OCI-M2 (cell line): ENCODE measurements at regions not wholly inside any gene's neighbourhood (a gene's known extent, or its start where the extent isn't known, plus 50 kb on each side); places are given as distances from the start of the nearest gene placed in this dataset.
"Not testable (repeated sequence)": the region's sequence is repeated elsewhere in the genome, so short reads cannot be mapped to it uniquely, and the experiment has no call there.

Source experiments
- DNase-seq: peaks from one replicate; lab custom pipeline; 2025; ENCODE audit not compliant: unreplicated experiment; lab: John Stamatoyannopoulos, UW

DNA sequence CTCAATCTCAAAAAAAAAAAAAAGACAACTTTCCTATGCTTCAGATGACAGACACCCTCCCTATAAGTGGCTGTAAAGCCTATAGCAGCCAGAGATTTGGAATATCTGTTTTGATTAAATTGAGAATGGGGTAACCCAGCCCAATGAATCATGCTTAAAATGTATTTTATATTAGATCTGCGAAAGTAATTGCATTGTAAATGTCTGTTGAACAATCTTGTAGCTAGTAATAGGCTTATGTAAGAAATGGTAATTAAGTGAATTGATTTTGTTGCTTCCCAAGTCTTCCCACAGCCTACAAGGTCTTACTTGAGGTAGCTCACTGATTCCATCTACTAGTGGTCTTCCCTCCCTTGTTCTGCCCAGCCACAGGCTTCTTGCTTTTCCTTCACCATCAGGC lies 590.7 kb downstream of the ACTL7B start:
- no peak for DNase-seq

DNA sequence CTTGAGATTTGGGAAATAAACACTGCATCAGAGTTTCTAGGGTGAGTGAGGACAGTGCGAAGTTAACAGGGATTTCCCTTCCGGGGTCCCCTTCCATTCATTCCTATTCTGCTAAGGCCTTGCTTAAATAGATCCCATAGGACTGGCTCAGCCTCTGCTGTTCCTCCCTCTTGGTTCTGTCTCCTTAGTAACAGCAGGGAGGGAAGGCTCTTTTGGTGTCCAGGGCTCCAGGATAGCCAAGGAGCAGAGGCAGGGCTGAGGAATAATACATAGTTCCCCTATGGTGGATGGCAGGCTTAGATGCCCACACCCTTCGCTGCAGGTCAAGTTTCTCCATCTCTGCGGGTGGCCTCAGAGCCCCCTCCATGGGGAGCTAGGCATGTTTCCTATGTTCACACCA lies 591.7 kb downstream of the ACTL7B start:
- no peak for DNase-seq

DNA sequence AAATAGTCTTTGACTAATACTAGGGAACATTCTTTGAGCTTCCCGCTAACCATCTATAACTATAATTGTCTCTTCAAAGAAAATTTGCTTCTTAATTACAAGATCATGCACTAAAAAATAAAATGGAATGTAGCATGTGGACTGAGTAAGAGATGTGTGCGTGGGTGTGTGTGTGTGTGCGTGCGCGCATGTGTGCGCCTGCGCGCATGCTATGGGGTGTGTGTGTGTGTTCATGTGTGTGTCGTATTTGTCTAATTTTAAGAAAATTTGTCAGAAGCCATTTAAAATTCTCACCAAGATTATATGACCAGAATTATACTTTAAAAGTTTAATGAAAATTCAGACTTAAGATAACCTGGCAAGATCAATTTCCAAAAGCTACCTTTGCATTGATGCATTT lies 593.0 kb downstream of the ACTL7B start:
- DNase-seq, result no peak

DNA sequence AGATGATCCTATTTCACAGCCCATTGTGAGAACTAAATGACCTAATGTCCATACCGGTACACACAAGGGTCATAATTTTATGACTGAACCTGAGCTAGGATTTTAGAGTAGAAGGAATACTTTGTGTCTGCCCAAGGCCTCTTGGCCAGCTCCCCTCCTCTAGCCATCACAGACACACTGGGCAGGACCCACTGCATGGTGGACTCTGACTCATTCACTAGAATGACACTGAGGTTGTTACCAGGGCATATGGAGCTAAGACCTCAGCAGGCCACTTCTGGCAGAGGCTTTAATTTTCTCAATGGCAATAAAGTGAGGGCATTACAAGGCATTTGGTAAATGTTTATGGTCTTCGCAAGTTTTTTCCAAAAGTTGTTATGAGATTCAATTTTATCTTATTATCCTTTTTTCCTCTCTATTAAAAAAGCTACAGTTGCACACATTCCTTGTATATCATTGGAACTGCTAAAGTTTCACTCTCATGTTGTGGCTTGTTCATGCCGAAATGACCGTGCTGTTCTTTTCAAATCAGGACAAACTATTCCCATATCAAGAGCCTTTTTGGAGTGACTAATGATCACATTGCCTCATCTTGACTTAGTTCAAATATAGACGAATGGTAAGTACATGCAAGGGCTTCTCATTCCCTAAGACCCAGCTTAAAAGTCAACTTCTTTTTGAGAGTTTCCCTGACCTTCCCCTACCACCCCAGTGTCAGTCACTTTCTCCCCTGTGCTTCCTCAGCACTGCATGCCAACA lies 595.7 kb downstream of the ACTL7B start:
- no peak for DNase-seq

DNA sequence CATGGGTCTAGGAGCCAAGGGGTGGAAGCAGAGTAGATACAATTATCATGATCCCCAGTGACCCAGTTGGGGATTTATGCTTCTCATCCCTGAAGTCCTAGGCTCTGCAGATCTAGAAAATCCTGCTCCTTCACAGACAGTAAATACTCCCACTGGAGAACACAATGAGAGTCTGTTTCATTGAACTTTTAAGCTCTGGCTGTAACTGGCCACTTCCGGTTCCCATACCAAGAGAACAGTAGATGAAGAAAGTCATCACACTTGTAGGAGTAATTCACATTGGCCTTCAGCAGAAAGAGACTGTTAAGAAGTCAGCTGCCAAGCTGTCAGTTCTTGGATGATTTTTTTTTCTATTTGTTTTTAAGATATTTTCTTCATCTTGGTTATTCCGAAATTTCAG lies 597.1 kb downstream of the ACTL7B start:
- no peak for DNase-seq

DNA sequence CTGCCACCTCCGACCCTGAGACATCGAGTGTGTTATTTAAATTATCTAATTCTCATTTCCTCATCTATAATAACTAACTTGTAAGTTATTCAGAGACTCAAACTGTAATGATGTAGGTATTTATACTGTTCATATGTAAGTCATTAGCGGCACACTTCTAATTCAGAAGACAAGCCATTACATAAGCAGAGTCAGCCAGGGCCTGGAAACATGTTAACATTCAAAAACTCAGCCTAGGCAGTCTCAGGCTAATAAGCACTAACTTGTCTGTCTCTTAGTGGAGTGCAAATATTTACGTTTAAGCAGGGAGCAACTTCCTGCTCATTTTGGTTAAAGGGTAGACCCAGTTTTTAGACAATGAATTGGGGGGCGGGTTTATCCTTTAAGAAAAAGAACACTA lies 598.4 kb downstream of the ACTL7B start:
- no peak for DNase-seq

DNA sequence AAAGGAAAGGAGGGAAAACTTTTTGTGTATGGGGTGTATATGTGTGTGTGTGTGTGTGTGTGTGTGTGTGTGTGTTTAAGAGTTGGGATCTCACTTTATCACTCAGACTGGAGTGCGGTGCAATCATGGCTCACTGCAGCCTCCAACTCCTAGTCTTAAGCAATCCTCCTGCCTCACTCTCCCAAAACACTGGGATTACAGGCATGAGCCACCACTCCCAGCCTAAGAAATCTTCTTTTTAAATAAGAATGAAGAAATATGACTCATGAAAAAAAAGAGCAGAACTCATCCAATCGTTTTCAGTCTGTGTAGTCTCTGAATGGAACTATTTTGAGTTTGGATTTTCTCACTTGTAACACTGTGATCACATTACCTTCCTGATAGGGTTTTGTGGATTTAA lies 601.5 kb downstream of the ACTL7B start:
- no peak for DNase-seq

DNA sequence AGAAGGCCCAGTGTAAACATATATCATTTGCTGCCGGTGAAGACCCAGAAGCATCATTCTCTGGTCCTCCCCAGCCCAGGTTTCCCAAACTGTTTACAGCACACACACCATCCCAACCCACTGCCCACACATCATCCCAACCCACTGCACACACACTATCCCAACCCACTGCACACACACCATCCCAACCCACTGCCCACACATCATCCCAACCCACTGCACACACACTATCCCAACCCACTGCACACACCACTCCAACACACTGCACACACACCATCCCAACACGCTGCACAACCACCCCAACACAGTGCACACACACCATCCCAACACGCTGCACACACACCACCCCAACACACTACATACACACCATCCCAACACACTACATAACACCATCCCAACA lies 608.4 kb downstream of the ACTL7B start:
- not testable (repeated sequence) for DNase-seq

DNA sequence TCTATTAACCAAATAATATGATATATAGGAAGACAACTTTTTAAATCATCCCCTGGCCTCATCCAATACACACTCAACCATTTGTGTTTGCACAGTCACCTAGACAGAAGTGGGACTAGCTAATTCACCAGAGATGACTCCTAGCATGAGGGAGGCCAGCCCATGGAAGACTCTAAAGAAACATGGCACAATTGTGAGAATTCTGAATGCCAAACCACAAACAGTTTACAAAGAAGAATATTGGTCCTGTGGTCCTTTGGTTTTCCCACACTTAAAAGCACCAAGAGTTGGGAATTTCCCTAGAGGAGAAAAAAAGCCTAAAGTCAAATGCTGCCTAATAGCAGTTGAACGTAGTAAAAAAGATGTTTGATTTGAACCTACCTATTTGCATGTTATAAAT lies 609.9 kb downstream of the ACTL7B start:
- no peak for DNase-seq

DNA sequence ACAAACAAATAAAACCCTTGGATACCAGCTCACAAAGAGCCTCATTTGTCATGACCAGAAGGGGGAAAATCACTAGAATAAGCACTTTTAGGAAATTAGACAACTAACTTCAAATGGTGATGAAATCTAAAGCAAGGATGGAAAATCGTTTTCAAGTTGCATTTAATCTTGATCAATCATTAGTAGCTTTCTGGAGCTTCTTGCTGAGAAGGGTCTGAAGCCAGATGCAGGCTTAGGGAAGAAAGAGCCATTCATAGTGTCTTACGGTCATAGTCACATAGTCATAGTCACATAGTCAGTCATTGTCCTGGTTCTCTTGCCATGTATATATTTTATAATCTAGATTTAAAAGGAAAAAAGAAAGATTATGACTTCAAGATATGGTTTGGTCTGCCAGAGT lies 610.5 kb downstream of the ACTL7B start:
- no peak for DNase-seq

DNA sequence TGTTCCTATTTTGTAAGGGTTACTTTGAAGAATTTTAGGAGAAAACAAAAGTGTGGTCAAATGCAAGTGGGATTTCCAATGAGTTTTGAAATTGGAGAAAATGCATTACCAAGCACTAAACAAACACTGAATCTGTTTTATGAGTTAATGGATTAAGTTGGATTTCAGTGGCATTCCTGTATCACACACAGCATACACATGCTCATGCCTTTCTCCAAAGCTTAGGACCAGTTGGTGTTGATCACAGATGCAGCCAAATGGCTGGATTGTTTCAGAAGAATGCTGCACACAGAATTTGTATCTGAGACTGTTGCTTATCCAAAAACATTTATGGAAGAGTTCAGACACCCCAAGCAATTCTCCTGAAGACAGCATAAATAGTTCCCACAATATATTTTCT lies 611.1 kb downstream of the ACTL7B start:
- no peak for DNase-seq

DNA sequence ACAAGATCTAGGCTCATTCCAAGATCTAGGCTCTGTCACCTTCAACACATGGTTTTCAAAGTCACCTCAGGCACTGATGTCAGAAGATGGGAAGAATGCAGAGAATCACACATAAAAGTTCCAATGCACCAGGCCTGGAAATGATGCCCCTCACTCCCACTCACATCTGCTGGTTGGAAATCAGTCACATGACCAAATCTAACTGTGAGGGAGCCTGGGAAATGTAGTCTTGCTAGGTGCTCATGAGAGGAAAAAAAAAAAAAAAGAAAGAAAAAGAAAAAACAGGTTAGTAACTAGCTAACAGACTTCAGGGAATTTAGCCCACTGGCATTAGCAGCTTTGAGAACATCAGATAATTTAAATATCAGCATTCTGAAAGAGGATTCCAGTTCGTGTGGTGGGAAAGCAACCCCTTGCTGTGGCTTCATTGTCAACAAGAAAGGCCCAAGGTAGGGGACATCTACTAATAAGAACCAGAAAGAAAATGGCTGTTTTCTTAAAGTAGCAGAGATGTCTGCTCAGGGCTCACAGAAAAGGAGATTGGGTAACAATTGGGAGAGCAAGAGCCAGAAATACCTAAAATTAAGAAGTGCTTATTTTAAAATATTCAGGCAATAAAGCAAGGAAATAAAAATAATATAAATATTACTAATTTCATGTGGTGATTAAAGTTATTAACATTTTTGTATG lies 614.3 kb downstream of the ACTL7B start:
- DNase-seq, result no peak

DNA sequence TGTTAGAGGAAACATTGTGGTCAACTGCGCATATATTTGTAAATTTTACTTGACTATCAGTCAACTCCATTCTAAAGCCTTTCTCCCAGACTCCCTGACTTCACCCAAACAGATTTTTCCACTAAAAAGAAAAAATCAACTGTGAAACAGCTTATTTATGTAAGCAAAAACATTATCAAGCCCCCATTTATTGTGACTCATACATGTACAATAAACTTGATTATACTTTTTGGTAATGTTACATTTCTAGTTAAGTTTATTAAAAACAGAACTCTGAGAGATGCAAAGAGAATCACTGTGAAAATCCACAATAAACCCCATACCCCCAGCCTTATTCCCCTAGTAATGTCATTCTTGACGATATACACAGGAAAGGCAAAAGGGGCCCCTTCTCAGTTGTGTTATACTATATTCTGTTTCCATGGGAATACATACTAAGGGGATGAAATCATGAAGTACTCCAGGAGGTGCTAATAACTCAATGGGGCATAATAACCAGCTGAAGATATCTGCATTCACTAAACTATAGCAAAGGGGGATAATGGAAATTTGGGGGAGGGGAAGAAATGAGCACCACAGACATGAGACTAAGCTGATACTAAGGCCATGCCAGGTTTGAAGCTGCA lies 616.0 kb downstream of the ACTL7B start:
- no peak for DNase-seq

DNA sequence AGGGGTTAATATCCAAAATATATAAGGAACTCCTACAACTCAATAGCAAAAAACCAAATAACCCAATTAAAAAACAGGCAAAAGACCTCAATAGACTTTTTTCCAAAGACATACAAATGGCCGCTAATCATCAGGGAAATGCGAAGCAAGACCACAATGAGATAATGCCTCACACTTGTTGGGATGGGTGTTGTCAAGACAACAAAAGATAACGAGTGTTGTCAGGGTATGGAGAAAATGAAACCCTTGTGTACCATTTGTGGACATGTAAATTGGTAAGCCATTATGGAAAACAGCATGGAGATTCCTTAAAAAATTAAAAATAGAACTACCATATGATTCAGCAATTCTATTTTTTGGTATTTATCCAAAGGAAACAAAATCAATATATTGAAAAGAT lies 620.2 kb downstream of the ACTL7B start:
- no peak for DNase-seq

DNA sequence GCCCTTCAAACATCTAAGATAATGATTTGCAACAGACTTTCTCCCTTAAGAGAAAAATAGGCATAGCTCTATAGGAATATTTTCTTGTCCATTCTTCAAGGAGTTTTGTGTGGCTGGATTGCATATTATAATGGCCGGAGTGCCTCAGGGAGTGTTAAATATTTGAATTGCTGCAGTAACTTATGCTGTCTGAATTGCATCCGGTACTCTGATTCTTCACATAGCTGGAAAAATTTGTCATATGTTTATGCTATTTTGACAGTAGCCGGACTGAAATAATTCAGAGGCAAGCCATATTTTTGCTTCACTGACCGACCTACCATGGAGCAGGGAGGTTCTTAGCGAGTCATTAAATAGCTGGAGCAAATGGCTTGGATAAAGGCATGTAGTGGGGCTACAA lies 621.0 kb downstream of the ACTL7B start:
- no peak for DNase-seq

DNA sequence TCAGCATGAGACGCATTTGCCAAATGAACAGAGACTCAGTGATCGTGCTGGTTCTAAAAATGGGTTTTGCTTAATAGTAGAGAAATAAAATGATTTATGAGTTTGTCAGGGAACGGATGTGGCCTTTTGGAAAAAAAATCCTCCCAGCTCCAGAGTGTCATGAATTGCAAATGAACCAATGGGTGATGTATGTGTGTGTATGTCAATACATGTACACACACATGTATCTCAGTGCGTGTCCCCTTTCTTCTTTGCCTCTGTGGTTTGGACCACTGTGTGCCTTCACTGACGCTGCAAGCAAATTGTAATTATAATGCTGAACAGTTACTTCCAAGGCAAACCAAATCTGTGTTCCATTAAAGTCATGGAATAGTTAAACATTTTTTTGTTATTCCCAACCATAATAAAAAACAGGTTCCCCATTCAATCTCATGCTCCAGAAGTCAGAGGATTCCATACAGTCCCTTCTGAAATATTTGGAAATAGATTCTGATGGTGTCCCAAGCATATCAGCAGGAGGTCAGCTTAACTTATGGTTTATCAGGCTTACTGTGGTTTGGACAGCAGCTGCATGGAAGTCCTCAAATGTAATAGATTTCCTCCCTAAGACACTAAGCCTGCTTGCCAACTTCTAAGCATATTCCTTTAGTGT lies 630.5 kb downstream of the ACTL7B start:
- DNase-seq, result no peak

DNA sequence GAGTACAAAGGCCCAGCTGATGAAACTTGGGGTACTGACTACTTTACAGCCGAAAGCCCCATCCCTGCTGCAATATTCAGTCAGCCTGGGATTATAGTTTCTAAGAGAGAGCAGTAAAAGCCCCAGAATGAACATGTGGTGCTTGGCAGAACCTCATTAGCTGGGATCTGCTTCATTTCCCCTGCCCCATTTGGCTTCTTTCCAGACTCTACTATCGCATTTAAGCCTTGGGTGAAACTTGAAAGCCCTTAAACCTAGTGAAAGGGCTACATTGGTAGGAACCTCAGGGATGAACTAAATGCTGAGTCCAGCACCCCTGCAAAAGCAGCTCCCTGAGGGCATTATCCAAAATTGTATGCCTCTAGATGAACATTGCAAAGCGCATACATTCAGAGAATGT lies 631.1 kb downstream of the ACTL7B start:
- no peak for DNase-seq

DNA sequence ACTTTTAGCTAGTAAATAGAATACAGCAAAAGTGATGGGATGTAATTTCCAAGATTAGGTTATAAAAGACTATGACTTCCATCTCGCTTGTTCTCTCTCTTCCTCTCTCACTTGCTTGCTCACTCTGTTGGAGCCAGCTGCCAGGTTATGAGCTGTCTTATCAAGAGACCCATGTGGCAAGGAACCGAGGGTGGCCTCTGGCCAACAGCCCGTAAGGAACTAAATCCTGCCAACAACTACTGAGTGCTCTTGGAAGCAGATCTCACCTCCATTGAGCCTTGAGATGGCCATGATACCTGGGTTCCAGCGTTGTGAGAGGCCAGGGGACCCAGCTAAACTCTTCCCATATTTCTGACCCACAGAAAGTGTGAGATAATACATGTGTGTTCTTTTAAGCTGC lies 636.1 kb downstream of the ACTL7B start:
- DNase-seq, result no peak

DNA sequence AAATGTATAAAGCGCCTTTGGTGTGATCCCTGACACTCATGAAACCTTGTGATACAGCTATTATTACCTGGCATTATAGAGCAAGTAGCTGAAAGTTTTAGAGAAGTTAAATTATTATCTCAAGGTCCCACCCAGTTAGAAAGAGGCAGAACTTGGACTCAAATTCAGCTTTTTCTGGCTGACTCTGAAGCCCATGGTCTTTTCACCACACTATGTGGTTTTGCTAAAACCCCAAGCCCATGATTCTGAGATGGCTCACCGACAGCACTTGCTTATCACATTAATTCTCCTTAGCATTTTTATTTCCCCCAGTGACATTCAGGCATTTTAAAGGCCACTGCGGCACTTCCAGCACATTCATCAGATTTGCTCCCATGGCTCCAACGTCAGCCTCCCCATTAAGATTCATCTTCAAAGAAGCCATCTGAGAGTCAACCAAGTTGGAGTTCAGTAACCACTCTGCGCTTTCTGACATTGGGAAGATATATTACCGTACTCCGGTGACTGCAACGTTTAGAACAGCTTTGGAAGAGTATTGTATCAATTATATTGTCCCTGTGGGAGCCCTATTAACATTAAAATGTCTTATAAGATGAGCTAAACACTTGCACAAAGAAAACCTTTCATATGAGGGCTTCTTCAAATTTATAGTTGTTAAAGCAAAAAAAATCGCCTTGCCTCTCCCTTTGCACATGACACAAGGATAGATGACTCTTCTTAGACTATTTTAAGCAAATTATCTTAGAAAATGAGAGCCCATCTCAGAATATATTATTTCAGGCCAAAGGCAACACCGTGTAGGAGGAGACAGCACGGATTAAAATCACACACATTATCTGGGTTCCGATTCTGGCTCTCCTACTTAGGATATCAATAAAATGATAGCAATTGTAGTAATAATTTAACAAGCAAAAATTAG lies 638.1 kb downstream of the ACTL7B start:
- no peak for DNase-seq

DNA sequence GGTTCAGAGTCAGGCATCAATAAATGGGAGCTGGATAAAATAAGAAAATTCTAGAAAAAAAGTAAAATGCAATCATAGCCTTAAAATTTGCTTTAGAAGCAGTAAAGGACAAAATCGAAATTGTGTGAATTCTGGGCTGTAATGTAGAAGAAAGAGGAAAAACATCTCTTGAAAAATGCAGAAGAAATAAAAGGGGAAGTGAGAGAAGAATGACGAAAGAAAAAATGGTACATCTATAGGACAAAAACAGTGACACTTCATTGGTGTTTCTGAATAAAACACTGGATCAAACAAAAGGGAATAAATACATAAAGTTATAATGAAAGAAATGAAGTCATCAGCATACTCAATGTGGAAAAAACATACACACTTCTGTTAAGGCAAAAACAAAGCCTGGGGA lies 642.3 kb downstream of the ACTL7B start:
- no peak for DNase-seq

DNA sequence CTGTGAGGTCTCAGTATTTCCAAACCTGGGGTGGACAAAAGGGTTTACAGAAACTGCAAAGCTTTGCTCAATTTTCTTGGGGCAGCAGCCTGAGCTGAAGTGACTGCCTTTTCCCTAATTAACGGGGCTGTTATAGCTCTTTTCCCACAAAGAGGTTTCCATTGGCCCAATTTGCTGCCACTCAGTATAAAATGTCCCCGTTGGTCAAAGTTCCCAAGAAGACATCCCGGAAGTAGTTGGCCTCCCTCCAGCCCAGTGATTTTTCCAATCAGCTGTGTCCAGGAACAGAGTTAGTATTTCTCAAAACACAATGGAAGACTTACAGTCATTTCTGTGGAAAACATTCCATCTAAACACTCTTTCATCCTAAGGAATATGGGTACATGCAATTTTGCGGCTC lies 643.6 kb downstream of the ACTL7B start:
- DNase-seq, result no peak
